GM18873 (cell line): ENCODE measurements at regions not wholly inside any gene's neighbourhood (a gene's known extent, or its start where the extent isn't known, plus 50 kb on each side); places are given as distances from the start of the nearest gene placed in this dataset.
A peak's percentile ranks its signal among the peaks of the same experiment; 100 is the strongest.

Experiments used
- ATAC-seq: cut with Tn5 transposase; IDR thresholded peaks from one replicate; pipeline ENCODE4 v1.9.1; 2021; ENCODE audit warnings: mild to moderate bottlenecking, moderate library complexity, moderate number of reproducible peaks; ENCODE audit not compliant: unreplicated experiment, low FRiP score

DNA sequence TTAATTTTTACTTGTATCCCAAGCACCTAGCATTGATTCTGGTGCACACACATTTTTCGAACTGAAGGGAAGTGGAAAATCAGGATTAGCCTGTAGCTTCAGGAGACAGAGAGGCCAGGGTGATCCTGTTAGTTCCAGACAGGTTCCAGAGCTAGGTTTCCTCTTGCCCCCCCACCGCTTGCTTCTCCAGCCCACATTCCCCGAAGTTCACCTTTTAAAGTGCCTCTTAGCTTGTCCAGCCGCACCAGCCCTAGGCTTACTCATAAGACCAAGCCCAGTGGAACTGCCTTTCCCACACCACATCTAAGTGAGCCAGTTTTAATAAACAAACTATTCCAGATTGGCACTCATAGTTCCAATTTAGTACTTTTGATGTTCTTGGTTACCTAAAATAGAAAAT, 898.6 kb upstream of the KLHL29 start:
- ATAC-seq, result no peak

DNA sequence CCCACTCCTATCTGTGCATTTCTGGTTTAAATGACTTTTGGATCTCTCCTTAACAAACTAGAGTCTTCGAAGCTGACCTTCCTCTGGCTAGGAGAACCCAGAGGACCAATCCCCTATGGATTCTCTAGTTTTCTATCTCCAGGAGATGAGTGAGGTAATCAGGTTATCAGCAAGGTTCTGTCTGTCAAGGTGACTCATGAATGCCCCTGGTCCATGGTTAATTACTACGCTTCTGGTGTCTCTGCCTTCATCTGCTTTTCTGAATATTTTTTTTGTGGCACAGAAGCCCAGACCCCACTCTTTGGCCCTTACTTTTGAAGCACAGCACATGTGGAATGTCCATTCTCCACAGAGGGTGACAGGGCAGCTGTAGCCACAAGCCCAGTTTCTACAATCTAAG, 897.9 kb upstream of the KLHL29 start:
- ATAC-seq, result no peak

DNA sequence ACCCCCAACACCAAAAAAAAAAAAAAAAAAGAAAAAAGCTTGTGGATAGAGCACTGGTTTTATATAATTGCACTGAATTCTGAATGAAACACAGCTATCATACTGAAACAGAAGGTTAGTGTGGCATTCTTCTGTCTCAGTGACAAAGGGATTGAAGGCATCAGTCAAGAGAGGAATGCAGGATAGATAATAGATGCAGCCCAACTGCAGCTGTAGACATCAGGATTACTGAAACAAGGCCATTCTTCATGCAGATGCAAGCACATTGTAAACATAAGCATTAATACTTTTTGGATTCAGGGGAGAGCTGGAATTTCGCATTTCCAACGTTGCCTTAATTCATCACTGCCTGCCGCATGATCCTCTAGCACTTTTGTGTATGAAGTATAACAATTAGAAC, 897.4 kb upstream of the KLHL29 start:
- no peak for ATAC-seq

DNA sequence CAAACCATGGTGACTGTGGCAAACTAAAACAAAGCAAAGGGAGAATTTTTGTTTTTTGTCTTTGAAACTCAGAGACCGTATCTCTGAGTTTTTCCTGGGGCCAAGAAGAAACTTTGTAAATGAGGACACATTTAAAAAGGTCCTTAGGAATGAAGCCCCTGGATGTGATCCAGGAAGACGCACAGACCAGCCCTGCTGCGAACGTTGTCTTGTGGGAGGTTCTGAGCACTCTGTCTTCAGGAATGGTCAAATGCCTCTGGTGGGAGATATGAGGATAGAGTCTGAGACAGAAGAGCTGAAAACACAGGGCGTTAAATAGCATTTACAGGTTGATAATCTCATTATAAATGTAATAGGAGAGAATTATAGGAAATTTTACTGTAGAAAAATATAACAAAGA, 893.5 kb upstream of the KLHL29 start:
- ATAC-seq, result no peak

DNA sequence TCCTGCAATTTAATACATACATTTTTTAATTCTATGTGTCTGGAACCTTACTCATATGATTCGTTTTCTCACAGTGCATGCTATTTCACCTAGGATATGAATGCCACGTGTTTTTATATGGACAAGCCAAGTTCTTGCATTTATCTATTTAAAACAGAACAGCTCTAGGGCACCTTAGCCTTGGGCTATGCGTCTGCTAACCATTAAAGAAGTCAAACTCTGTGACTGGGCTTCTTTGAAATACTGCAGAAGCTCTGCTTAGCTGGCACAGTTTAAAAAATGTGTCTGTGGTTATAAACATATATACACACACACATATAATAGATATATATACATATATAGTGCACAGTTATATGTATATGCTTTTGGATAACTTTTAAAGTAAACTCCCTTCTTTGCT, 890.8 kb upstream of the KLHL29 start:
- ATAC-seq, result no peak

DNA sequence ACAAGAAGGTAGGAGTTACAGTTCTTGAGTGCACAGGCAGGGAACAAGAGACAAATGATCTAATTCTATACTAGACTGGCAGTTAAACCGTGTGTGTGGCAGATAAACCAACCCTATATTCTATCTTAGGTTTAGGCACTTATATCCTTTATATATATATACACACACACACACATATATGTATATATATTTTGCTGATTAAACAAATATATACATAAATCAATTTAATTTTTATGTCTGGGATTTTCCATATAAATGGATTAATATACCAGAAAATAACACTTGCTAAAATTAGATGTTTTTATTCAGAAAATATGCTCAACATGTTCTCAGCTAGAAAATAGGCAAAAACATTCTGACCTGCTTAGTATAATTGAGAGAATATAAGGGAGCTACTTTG, 887.9 kb upstream of the KLHL29 start:
- no peak for ATAC-seq

DNA sequence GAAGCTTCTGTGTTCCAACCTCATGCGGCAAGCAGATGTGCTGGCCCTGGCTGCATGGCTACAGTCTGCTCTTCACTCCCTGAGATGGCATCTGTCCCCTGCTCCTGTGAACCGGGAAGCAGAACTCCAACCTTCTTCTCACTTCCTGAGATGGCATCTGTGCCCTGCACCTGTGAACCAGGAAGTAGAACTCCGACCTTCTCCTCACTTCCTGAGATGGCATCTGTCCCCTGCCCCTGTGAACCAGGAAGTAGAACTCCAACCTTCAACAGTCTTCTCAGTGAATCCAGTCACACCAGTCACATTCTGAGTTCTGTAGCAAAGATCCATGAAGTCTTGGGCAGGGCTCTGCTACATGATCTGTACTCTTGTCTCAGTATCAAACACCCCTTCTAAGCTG, 887.2 kb upstream of the KLHL29 start:
- peak; percentile 64 for ATAC-seq

DNA sequence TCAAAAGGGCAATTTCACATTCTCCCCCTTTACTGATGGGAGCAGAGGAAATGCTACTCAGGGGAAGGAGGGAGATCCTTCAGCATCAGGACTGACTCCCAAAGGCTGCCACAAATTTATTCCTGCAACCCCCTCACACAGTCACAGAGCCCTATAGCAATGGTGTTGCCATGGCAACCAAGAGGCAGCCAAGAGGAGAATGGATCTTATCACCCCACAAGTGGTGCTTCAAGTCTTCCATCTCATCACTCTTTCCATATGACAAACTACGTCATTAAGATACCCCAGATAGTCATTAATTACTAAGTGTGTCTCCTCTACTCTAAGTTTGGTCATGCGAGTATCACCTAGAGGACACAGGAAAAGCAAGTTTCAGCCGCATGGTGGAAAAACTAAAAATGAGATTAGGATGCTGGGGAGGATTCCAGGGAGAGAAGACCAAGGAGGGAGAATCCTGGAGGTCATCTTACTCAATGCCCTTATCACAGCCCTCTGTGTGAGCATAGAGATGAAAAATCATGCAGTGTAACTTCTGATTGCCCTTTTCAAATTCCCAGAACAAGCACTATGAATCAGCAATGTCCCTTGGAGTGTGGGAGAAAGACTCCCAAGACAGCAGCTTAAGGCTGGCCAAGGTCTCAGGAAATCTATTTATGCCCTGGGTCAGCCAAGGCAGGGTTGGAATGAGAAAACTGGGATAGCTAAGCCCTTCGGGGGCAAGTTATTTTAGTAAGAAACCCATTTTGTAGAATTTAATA, 885.7 kb upstream of the KLHL29 start:
- no peak for ATAC-seq

DNA sequence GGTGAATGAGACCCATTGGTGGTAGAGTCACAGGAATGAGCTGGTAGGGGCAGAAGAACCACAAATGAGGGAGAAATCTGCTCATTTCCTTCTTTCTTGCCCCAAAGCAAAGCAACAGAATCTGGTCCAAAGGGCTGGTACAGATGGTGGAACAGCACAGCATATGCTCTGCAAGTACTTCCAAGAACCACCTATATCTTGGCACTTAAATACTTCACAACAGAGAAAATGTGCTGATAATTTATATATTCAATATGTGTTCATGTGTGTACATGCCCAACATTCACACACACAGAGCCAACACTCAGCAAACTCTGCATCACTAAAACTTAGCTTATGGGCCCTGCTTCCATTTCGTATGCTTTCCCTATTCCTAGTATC, 884.4 kb upstream of the KLHL29 start:
- no peak for ATAC-seq

DNA sequence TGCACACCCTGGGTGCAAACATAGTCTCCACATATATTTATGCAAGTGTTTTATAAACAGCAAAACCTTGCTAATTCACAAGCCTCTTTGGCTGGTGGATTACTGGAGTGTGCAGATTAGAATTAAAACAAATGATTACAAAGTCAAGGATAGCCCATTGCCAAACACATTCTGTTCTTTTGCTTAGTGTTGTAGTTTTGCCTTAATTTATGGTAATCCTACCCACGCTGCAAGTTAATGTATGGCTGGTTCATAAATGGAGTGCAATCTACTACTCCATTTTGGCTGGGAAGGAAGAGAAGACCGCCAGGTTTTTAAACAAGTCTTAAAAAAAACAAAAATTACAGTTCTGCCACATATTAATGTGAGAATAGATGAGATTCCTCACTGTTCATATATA, 883.1 kb upstream of the KLHL29 start:
- no peak for ATAC-seq

DNA sequence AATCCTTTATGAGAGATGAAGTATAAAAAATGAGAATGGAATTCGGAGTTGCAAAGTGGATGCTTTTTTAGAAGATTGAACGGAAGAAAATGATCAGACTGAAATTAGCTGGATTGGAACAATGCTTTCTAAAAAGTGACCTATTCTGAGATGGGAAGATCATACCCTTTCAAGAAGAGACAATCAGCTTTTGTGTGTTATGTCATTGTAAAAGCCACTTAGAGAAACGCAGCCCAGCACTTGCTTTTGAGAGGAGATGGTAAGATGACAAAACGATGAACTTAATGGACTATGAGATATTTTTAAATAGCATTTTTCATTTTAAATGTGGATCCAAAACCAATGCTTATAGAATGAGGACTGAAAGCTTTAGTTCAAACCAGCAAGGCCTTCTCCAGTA, 871.4 kb upstream of the KLHL29 start:
- ATAC-seq, result no peak

DNA sequence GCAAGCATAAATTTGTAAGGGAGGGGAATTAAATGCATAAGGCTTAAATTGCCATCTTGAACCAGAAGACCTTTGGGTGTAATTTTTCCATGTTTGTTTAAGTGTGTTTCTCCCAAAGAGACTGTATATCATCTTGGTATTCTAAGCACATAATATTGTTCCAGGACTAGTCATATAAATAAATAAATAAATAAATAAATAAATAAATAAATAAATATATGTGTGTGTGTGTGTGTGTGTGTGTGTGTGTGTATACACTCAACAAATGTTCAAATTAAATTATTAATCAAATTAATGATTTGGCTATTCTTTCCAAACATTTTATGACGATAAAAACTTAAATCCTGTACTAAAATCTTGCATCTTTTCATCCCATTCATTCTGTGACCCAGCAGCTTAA, 867.8 kb upstream of the KLHL29 start:
- ATAC-seq, result no peak

DNA sequence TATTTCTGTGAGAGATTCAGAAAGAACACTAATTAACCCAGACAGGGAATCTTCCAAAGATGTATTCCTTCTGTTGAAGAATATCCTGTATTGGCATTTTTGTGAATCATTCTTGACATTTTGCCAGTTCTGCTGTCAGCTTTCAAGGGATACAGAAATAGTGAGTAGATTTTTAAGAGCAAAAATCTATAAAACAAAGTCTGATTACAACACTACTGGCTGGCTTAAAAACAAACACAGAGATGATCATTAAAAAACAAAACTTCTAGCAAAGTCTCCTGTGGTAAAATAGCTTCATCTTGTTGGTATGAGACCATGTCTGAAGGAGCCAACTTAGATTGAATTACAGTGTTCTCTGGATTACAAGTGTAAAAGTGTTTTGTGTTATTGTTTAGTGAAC, 866.3 kb upstream of the KLHL29 start:
- no peak for ATAC-seq

DNA sequence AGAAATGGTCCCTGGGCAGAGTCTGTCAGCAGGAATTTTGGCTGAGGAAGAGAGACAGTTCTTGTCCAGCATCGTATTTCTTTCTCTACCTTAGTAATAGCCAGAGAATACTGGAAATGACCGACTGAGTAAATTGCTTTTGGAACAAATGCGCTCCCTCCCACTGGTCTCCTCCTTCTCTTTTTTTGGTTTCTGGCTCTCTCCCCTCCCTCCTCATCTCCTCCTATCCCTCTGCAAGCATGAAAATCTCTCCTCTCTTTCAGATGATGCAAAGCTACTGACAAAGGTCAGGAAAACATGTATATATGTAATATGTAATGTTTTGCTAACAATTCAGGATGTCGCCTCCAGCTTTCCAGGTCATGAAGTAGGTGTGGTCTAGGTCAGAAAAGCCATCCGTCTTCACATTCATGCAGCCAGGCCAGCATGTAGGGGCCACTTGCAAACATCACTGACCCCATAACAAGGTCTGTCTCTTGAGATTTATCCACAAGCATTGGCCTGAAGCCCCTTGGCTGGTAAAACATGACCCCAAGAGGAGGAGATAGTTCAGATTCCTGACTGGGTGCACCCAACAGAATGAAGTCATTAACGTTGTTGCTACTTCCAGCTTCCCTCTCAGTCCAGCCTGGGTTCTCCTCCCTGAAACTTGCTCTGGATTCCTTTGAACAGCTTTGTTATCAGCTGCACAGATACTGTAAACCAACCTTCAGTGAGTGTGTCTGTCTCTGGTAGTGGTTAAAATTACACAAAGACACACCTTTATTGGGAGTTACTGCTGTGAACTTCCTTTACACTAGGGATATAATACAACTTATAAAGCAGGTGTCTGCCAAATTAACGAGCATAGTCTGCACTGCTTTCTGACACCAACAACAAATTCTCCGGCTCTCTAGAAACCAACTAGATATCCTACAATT, 864.4 kb upstream of the KLHL29 start:
- ATAC-seq, result no peak

DNA sequence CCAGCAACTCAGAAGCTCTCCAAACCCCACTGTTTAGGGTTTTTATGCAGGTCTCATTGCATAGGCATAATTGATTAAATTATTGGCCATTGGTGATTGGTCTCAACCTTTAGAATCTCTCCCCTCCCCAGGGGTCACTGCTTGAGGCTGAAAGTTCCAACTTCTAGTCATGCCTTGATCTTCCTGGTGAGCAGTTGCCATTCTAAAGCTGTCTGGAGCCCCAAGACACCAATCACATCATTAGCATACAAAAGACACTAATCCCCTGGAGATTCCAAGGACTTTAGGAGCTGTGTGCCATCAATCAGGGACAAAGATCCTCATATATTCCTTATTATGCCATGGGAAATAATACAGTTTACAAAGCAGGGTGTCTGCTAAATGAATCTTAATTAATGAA, 863.4 kb upstream of the KLHL29 start:
- ATAC-seq, result no peak

DNA sequence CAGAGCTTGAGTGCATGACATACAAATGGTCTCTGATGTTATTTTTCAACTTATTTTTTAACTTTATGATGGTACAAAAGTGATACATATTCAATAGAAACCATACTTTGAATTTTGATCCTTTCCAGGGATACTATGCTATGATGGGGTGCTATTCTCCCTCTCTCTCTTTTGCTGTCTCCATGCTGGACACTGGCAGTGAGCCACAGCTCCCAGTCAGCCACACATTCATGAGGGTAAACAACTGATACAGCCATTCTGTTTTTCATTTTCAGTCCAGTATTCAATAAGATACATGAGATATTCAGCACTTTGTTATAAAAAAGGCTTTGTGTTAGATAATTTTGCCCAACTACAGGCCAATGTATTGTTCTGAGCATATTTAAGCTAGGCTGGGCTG, 859.3 kb upstream of the KLHL29 start:
- no peak for ATAC-seq

DNA sequence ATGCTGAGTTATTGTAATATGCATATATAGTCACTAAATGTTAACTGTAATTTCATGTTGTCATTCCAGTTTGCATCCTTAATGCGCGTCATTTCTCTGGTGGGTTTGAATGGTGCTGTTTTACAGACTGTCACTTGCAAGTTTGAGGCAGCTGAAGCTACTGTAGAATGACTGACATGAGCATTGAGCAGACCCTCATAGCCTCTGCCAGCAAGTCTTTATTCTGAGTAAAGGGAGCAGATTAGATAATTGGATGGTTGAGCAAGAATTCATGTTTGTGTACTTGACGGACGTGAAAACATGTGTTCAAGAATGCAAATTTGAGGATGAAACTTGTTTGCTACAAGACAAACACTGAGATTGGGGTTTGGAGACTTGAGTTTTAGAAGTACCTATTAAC, 854.8 kb upstream of the KLHL29 start:
- ATAC-seq, result no peak

DNA sequence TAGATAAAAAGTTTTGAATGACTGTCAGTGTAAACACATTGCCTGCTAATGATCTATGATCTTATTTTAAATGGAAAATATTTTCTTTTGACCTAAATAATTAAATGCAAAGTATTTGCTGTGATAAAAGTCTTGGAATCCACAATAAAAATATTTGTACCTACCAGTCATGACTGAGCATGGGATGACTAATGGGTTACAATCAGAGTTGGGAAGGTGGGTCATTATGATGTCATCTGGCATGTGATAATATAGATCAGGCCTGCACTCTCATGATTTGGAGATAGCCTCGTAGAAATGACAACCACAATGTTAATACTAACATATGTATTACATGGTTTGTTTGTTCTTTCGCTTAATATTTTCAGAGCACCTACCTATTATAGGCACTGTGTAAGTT, 848.8 kb upstream of the KLHL29 start:
- ATAC-seq, result no peak

DNA sequence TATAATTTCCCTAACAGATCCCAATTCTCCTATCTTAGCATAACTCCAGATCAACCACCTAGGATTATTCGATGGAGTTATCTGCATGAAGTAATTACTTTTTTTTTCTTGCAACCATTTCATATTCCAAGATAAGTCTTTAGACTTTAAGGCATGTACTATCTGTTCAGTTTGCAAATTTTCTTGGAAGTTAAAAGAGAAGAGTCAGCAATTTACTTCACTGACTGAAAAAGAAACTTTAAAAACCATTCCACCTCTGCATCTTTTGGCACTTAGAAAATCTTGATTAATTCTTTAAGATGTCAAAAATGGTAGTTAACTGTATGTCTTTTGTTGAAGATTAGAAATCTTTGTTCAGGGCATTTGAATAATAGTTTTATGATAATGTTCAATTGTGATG, 830.5 kb upstream of the KLHL29 start:
- no peak for ATAC-seq

DNA sequence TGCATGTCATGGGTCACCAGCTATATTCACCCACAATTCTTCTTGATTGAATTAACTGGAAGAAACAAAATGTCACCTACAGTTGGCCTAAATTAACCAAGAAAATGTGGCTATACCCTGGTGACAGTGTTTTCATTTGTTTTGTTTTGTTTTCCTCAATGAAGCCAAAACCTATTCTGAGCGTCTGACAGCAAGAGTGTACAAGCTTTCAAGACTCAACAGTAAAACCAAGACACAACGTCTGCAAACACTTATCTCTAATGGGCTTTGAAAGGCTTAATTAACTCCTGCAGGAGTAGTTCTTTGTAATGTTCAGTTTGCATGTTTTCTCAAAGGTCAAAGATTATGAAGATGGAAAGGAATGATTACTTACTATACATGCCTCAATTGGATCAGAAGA, 827.6 kb upstream of the KLHL29 start:
- ATAC-seq, result no peak

DNA sequence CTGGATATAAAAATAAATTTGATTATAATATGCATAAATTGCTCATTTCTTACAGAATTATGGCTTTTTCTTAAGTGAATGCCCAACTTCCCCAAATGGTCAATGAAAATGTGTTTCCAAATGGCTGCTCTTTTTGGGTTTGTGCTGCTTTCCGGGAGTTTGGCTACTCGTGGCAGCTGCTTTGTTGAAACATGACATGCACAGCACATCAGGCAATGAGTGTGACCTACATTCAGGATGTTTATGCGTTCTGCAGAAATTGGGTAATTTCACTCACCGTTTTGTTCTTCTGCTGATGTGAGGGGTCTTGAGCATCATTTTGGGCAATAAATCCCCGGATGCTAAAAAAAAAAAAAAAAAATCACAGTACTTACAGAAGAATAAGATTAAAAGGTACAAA, 825.0 kb upstream of the KLHL29 start:
- ATAC-seq, result no peak

DNA sequence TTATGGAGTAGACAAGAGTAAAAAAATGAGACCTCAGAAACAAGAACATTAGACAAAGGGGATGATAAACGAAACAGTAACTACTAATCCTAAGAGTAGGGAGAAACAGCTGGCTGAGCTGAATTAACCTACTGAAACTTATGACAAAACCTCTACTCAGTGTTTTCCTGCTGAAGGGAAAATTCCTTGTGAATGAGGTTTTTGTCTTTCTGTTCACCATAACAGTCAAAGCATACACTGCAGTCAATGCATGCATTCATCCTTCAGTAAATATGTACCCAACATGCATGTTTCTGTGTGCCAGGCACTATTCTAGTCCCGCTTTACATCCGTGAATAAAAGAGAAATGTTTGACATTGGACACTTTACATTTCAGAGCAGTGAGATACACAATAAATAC, 805.6 kb upstream of the KLHL29 start:
- ATAC-seq, result no peak
